C4-2B (cell line): ENCODE measurements at regions not wholly inside any gene's neighbourhood (a gene's known extent, or its start where the extent isn't known, plus 50 kb on each side); places are given as distances from the start of the nearest gene placed in this dataset.

Experiments used
- ZFX ChIP-seq: fragments of 450-650 bp; IDR thresholded peaks from 2 replicates; pipeline ENCODE4 v1.6.1; 2017
- TF ChIP-seq, protein P1 (sequence below): fragments of 450-650 bp; conservative IDR thresholded peaks from 2 replicates; pipeline ENCODE4 v1.5.1; 2017; ENCODE audit warnings: mild to moderate bottlenecking

DNA sequence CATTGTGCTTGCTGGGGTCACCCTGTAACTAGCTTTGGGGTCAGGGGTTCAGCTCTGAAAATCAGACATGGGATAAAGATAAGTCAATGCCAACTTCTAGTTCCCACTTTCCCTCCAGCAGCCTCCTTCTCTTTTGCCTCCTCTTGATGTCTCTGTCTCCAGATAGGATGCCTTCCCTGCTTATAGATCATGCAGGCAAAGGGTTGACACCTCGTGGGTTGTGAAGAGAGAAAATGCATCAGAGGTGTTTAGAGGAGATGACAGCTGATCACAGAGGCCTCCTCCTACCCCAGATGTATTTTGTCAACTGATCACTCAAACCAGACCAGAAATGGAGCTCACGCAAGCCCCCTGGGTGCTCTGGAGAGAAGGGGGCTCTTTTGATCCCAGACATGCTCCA, 337.8 kb downstream of the BUD13 start:
- TF ChIP-seq, protein P1, sequence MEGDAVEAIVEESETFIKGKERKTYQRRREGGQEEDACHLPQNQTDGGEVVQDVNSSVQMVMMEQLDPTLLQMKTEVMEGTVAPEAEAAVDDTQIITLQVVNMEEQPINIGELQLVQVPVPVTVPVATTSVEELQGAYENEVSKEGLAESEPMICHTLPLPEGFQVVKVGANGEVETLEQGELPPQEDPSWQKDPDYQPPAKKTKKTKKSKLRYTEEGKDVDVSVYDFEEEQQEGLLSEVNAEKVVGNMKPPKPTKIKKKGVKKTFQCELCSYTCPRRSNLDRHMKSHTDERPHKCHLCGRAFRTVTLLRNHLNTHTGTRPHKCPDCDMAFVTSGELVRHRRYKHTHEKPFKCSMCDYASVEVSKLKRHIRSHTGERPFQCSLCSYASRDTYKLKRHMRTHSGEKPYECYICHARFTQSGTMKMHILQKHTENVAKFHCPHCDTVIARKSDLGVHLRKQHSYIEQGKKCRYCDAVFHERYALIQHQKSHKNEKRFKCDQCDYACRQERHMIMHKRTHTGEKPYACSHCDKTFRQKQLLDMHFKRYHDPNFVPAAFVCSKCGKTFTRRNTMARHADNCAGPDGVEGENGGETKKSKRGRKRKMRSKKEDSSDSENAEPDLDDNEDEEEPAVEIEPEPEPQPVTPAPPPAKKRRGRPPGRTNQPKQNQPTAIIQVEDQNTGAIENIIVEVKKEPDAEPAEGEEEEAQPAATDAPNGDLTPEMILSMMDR: no peak
- no peak for TF ChIP-seq ZFX
